ENCODE measurements at regions not wholly inside any gene's neighbourhood (a gene's known extent, or its start where the extent isn't known, plus 50 kb on each side); places are given as distances from the start of the nearest gene placed in this dataset.

- no peak for TF ChIP-seq CTCF (IDR thresholded peaks at IDR 0.05; ENCODE audit: low read depth, low read length, missing control alignments)
- no peak overlapping the region for H3K4me3 ChIP-seq (ENCODE audit: low read depth, low read length)
- DNase-seq (ENCODE audit: low read depth) = no peak
These were observed 199.8 kb upstream of the MVB12B start for GRCh38 chr9:126126807-126127206.

- H3K4me3 ChIP-seq (ENCODE audit: low read depth, low read length) = no peak overlapping the region
- no peak for DNase-seq (ENCODE audit: low read depth)
- no peak for TF ChIP-seq CTCF (IDR thresholded peaks at IDR 0.05; ENCODE audit: low read depth, low read length, missing control alignments)
These were observed 199.0 kb upstream of the MVB12B start for GRCh38 chr9:126127591-126127990.

- H3K4me3 ChIP-seq (ENCODE audit: low read depth, low read length) = no peak overlapping the region
- TF ChIP-seq CTCF (IDR thresholded peaks at IDR 0.05; ENCODE audit: low read depth, low read length, missing control alignments) = no peak
- DNase-seq (ENCODE audit: low read depth) = no peak
These were observed 198.0 kb upstream of the MVB12B start for GRCh38 chr9:126128494-126129142.

GRCh38 chr9:126131066-126132010 lies 195.3 kb upstream of the MVB12B start:
- no peak overlapping the region for H3K4me3 ChIP-seq (ENCODE audit: low read depth, low read length)
- no peak for TF ChIP-seq CTCF (IDR thresholded peaks at IDR 0.05; ENCODE audit: low read depth, low read length, missing control alignments)
- no peak for DNase-seq (ENCODE audit: low read depth)

GRCh38 chr9:126132746-126133145 lies 193.9 kb upstream of the MVB12B start:
- H3K4me3 ChIP-seq (ENCODE audit: low read depth, low read length) = no peak overlapping the region
- TF ChIP-seq CTCF (IDR thresholded peaks at IDR 0.05; ENCODE audit: low read depth, low read length, missing control alignments) = no peak
- no peak for DNase-seq (ENCODE audit: low read depth)

GRCh38 chr9:126144196-126144595 lies 182.4 kb upstream of the MVB12B start:
- no peak for TF ChIP-seq CTCF (IDR thresholded peaks at IDR 0.05; ENCODE audit: low read depth, low read length, missing control alignments)
- no peak for DNase-seq (ENCODE audit: low read depth)
- H3K4me3 ChIP-seq (ENCODE audit: low read depth, low read length) = no peak overlapping the region
